MCF 10A (cell line): ENCODE measurements at regions not wholly inside any gene's neighbourhood (a gene's known extent, or its start where the extent isn't known, plus 50 kb on each side); places are given as distances from the start of the nearest gene placed in this dataset.
"Not testable (repeated sequence)": the region's sequence is repeated elsewhere in the genome, so short reads cannot be mapped to it uniquely, and the experiment has no call there.

Source experiments
- BruUV-seq: library from RNA; stranded (reverse); fragments of 400-500 nt; replicated peaks from 2 replicates; lab custom pipeline; 2021; lab: Mats Ljungman, UMichigan
- CTCF ChIA-PET: fragments of 300-600 bp; sonication (Branson Sonifier 250); formaldehyde crosslinking; extraction: SDS; loops from one replicate; lab custom pipeline; 2021; ENCODE audit warnings: antibody characterized with exemption, inconsistent platforms; lab: Yijun Ruan, JAX
- POLR2A ChIA-PET: fragments of 300-600, 350-650 bp; sonication (Branson Sonifier 250); formaldehyde crosslinking; extraction: SDS; loops from one replicate; lab custom pipeline; 2020; ENCODE audit warnings: antibody characterized with exemption, inconsistent platforms; lab: Yijun Ruan, JAX
- DNase-seq: peaks from one replicate; pipeline ENCODE4 v3.0.0-alpha.2; 2018; ENCODE audit not compliant: unreplicated experiment
- H3K27ac Mint-ChIP-seq: one replicate; pipeline ENCODE4 v1.8.0; 2022; ENCODE audit warnings: mild to moderate bottlenecking, low read depth, mixed read lengths; ENCODE audit not compliant: unreplicated experiment
- H3K27me3 Mint-ChIP-seq: one replicate; pipeline ENCODE4 v1.8.0; 2022; ENCODE audit warnings: mixed read lengths; ENCODE audit not compliant: insufficient read depth, unreplicated experiment
- H3K36me3 Mint-ChIP-seq: one replicate; pipeline ENCODE4 v1.8.0; 2022; ENCODE audit warnings: mild to moderate bottlenecking, moderate library complexity, mixed read lengths; ENCODE audit not compliant: insufficient read depth, unreplicated experiment
- H3K4me1 Mint-ChIP-seq: one replicate; pipeline ENCODE4 v1.8.0; 2022; ENCODE audit warnings: mixed read lengths; ENCODE audit not compliant: insufficient read depth, unreplicated experiment
- H3K4me3 Mint-ChIP-seq: one replicate; pipeline ENCODE4 v1.8.0; 2022; ENCODE audit warnings: mild to moderate bottlenecking, moderate library complexity, mixed read lengths; ENCODE audit not compliant: unreplicated experiment
- H3K9me3 Mint-ChIP-seq: one replicate; pipeline ENCODE4 v1.8.0; 2022; ENCODE audit warnings: mixed read lengths; ENCODE audit not compliant: unreplicated experiment
- intact Hi-C: fragments of 100-400 bp; cut with micrococcal nuclease; formaldehyde crosslinking; loops from 2 replicates; pipeline ENCODE4 v1.14.1; 2022

- H3K36me3 Mint-ChIP-seq, H3K27me3 Mint-ChIP-seq, BruUV-seq, H3K4me1 Mint-ChIP-seq, intact Hi-C loops, CTCF ChIA-PET, DNase-seq, POLR2A ChIA-PET, H3K9me3 Mint-ChIP-seq: not testable (repeated sequence)
- peak overlapping the region; percentile 74 for H3K4me3 Mint-ChIP-seq
- peak overlapping the region; percentile 72 for H3K27ac Mint-ChIP-seq
Measured at GRCh38 chr9:41075671-41076070, 52.8 kb downstream of the FOXD4L6 start.

GRCh38 chr9:41074356-41074942, 54.0 kb downstream of the FOXD4L6 start:
- CTCF ChIA-PET, H3K36me3 Mint-ChIP-seq, H3K27me3 Mint-ChIP-seq, H3K9me3 Mint-ChIP-seq, intact Hi-C loops, H3K4me1 Mint-ChIP-seq: not testable (repeated sequence)
- TSS peak; percentile 14 for BruUV-seq
- peak overlapping the region; percentile 72 for H3K27ac Mint-ChIP-seq
- peak overlapping the region; percentile 74 for H3K4me3 Mint-ChIP-seq
- peak; percentile 31 for DNase-seq
- POLR2A ChIA-PET: interaction anchor here (1.0 kb wide), 1 partner anchor 83 kb away, joined by 4 read pairs; no protein-coding TSS in a partner anchor

GRCh38 chr9:41073471-41074243, 54.8 kb downstream of the FOXD4L6 start:
- H3K36me3 Mint-ChIP-seq, H3K27me3 Mint-ChIP-seq, POLR2A ChIA-PET, H3K9me3 Mint-ChIP-seq, H3K27ac Mint-ChIP-seq, H3K4me1 Mint-ChIP-seq, intact Hi-C loops, CTCF ChIA-PET, BruUV-seq, DNase-seq: not testable (repeated sequence)
- peak overlapping the region; percentile 74 for H3K4me3 Mint-ChIP-seq

GRCh38 chr9:41064125-41064795, 64.2 kb downstream of the FOXD4L6 start:
- POLR2A ChIA-PET, H3K27me3 Mint-ChIP-seq, H3K4me1 Mint-ChIP-seq, H3K27ac Mint-ChIP-seq, BruUV-seq, H3K36me3 Mint-ChIP-seq, H3K9me3 Mint-ChIP-seq, H3K4me3 Mint-ChIP-seq, intact Hi-C loops, CTCF ChIA-PET: not testable (repeated sequence)
- DNase-seq: peak; percentile 15

GRCh38 chr9:41063243-41063642, 65.2 kb downstream of the FOXD4L6 start:
- DNase-seq, H3K27me3 Mint-ChIP-seq, BruUV-seq, H3K36me3 Mint-ChIP-seq, H3K9me3 Mint-ChIP-seq, H3K27ac Mint-ChIP-seq, POLR2A ChIA-PET, CTCF ChIA-PET, intact Hi-C loops, H3K4me3 Mint-ChIP-seq, H3K4me1 Mint-ChIP-seq: not testable (repeated sequence)

- H3K4me3 Mint-ChIP-seq, CTCF ChIA-PET, BruUV-seq, H3K27ac Mint-ChIP-seq, H3K9me3 Mint-ChIP-seq, H3K4me1 Mint-ChIP-seq, intact Hi-C loops, DNase-seq, H3K36me3 Mint-ChIP-seq, H3K27me3 Mint-ChIP-seq, POLR2A ChIA-PET: not testable (repeated sequence)
Measured at GRCh38 chr9:41059603-41060002, 68.9 kb downstream of the FOXD4L6 start.

GRCh38 chr9:41053666-41054363, 74.7 kb downstream of the FOXD4L6 start:
- POLR2A ChIA-PET, H3K4me3 Mint-ChIP-seq, H3K36me3 Mint-ChIP-seq, CTCF ChIA-PET, H3K27ac Mint-ChIP-seq, H3K9me3 Mint-ChIP-seq, BruUV-seq, H3K4me1 Mint-ChIP-seq, DNase-seq, H3K27me3 Mint-ChIP-seq, intact Hi-C loops: not testable (repeated sequence)

- H3K27ac Mint-ChIP-seq, BruUV-seq, POLR2A ChIA-PET, intact Hi-C loops, H3K4me3 Mint-ChIP-seq, H3K36me3 Mint-ChIP-seq, DNase-seq, H3K9me3 Mint-ChIP-seq, H3K4me1 Mint-ChIP-seq, H3K27me3 Mint-ChIP-seq, CTCF ChIA-PET: not testable (repeated sequence)
Measured at GRCh38 chr9:41048672-41049071, 79.8 kb downstream of the FOXD4L6 start.
